ENCODE measurements at regions not wholly inside any gene's neighbourhood (a gene's known extent, or its start where the extent isn't known, plus 50 kb on each side); places are given as distances from the start of the nearest gene placed in this dataset.

GRCh38 chr3:25863416-25863959 is 73.6 kb downstream of the OXSM start:
- TF ChIP-seq CTCF (IDR thresholded peaks at IDR 0.05), result no peak
- Histone ChIP-seq H3K4me3 (no peak overlapping the region), H3K9me3 (no peaks in the 10 kb centered on the region), H3K36me3 (no peaks in the 10 kb centered on the region), H3K9ac (ENCODE audit: low read depth in 2 of 2, low read length in 2 of 2) (no peak overlapping the region), H3K4me1 (no peaks in the 10 kb centered on the region), H3K27me3 (no peaks in the 10 kb centered on the region), H3K27ac (no peak overlapping the region)
- intact Hi-C loops (cut with DNase I), result no loop called here
- DNase-seq, result no peak

- no peak for TF ChIP-seq CTCF (IDR thresholded peaks at IDR 0.05)
- no peaks in the 10 kb centered on the region for H3K4me1 ChIP-seq
- no peak for DNase-seq
- no peak overlapping the region for H3K9ac ChIP-seq (ENCODE audit: low read depth in 2 of 2, low read length in 2 of 2)
- H3K9me3 ChIP-seq, result no peaks in the 10 kb centered on the region
- H3K36me3 ChIP-seq, result no peaks in the 10 kb centered on the region
- intact Hi-C loops (cut with DNase I), result no loop called here
- H3K27ac ChIP-seq, result no peak overlapping the region
- no peaks in the 10 kb centered on the region for H3K27me3 ChIP-seq
- no peak overlapping the region for H3K4me3 ChIP-seq
Observed at GRCh38 chr3:25870452-25870851, 80.6 kb downstream of the OXSM start.

- no peak overlapping the region for H3K27ac ChIP-seq
- no peaks in the 10 kb centered on the region for H3K27me3 ChIP-seq
- H3K9me3 ChIP-seq, result no peaks in the 10 kb centered on the region
- intact Hi-C loops (cut with DNase I), result no loop called here
- no peak for TF ChIP-seq CTCF (IDR thresholded peaks at IDR 0.05)
- H3K4me3 ChIP-seq, result no peak overlapping the region
- no peak for DNase-seq
- H3K36me3 ChIP-seq, result no peaks in the 10 kb centered on the region
- no peaks in the 10 kb centered on the region for H3K4me1 ChIP-seq
- H3K9ac ChIP-seq (ENCODE audit: low read depth in 2 of 2, low read length in 2 of 2), result no peak overlapping the region
Observed at GRCh38 chr3:25872200-25872877, 82.4 kb downstream of the OXSM start.

- H3K9me3 ChIP-seq, result no peaks in the 10 kb centered on the region
- no peak overlapping the region for H3K27ac ChIP-seq
- H3K36me3 ChIP-seq, result no peaks in the 10 kb centered on the region
- no peak overlapping the region for H3K9ac ChIP-seq (ENCODE audit: low read depth in 2 of 2, low read length in 2 of 2)
- DNase-seq, result no peak
- H3K4me1 ChIP-seq, result no peaks in the 10 kb centered on the region
- TF ChIP-seq CTCF (IDR thresholded peaks at IDR 0.05), result no peak
- H3K4me3 ChIP-seq, result no peak overlapping the region
- H3K27me3 ChIP-seq, result no peaks in the 10 kb centered on the region
- intact Hi-C loops (cut with DNase I), result no loop called here
Observed at GRCh38 chr3:25883492-25883891, 93.6 kb downstream of the OXSM start.

- Histone ChIP-seq H3K36me3 (no peaks in the 10 kb centered on the region), H3K27me3 (no peaks in the 10 kb centered on the region), H3K4me1 (no peaks in the 10 kb centered on the region), H3K27ac (no peak overlapping the region), H3K9me3 (no peaks in the 10 kb centered on the region), H3K4me3 (no peak overlapping the region), H3K9ac (ENCODE audit: low read depth in 2 of 2, low read length in 2 of 2) (no peak overlapping the region)
- TF ChIP-seq CTCF (IDR thresholded peaks at IDR 0.05), result no peak
- no peak for DNase-seq
- intact Hi-C loops (cut with DNase I), result no loop called here
Observed at GRCh38 chr3:25884981-25885380, 95.1 kb downstream of the OXSM start.
